ENCODE measurements at regions not wholly inside any gene's neighbourhood (a gene's known extent, or its start where the extent isn't known, plus 50 kb on each side); places are given as distances from the start of the nearest gene placed in this dataset.

DNA sequence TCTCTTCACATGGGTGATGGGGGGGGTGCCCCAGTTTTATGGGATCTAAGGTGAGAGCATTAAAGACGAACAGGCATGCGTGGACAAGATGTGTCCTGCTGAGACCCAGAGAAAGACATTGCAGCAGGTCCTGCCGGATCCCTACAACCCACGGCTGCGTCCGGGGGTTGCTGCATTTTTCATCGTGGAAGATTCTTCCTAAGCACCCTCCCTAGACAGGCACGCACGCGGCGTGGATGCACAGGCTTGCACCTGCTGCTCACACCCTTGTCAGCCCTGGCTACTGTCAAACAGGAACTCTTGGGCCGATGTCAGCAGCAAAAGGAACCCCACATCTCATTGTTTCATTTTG, 280.6 kb upstream of the RTL1 start:
- TF ChIP-seq, protein P1, sequence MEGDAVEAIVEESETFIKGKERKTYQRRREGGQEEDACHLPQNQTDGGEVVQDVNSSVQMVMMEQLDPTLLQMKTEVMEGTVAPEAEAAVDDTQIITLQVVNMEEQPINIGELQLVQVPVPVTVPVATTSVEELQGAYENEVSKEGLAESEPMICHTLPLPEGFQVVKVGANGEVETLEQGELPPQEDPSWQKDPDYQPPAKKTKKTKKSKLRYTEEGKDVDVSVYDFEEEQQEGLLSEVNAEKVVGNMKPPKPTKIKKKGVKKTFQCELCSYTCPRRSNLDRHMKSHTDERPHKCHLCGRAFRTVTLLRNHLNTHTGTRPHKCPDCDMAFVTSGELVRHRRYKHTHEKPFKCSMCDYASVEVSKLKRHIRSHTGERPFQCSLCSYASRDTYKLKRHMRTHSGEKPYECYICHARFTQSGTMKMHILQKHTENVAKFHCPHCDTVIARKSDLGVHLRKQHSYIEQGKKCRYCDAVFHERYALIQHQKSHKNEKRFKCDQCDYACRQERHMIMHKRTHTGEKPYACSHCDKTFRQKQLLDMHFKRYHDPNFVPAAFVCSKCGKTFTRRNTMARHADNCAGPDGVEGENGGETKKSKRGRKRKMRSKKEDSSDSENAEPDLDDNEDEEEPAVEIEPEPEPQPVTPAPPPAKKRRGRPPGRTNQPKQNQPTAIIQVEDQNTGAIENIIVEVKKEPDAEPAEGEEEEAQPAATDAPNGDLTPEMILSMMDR (IDR thresholded peaks at IDR 0.05): no peak
- no peak for TF ChIP-seq ZFX (IDR thresholded peaks at IDR 0.05; ENCODE audit: borderline replicate concordance)

Measured in 22Rv1 (cell line).